ENCODE measurements at regions not wholly inside any gene's neighbourhood (a gene's known extent, or its start where the extent isn't known, plus 50 kb on each side); places are given as distances from the start of the nearest gene placed in this dataset.

- no peak overlapping the region for H4K91ac ChIP-seq (ENCODE audit: low read depth, low read length)
- H4K8ac ChIP-seq (ENCODE audit: low read depth, low read length), result no peak overlapping the region
- H3K4me3 ChIP-seq (ENCODE audit: low read depth, low read length), result no peak overlapping the region
- H3K27me3 ChIP-seq (ENCODE audit: insufficient read depth, low read length), result no peaks in the 10 kb centered on the region
- H4K12ac ChIP-seq (ENCODE audit: low read depth, low read length), result no peak overlapping the region
- no peak overlapping the region for H2BK5ac ChIP-seq (ENCODE audit: low read depth, low read length, poor library complexity)
- no peaks in the 10 kb centered on the region for H3K9me3 ChIP-seq (ENCODE audit: insufficient read depth, low read depth, low read length)
- no peak overlapping the region for H3K4ac ChIP-seq (ENCODE audit: low read depth, low read length)
- H3K79me1 ChIP-seq (ENCODE audit: low read length), result no peaks in the 10 kb centered on the region
- no peak overlapping the region for H3K9ac ChIP-seq (ENCODE audit: low read length)
- H2BK120ac ChIP-seq (ENCODE audit: insufficient read depth, low read length, poor library complexity), result no peak overlapping the region
- H3K36me3 ChIP-seq (ENCODE audit: control insufficient read depth in 1 of 2, insufficient read depth in 2 of 2, low read length in 2 of 2), result no peaks in the 10 kb centered on the region
- no peaks in the 10 kb centered on the region for H3K4me1 ChIP-seq (ENCODE audit: control insufficient read depth in 1 of 2, insufficient read depth in 2 of 2, low read length in 2 of 2)
- H3K14ac ChIP-seq (ENCODE audit: low read length), result no peak overlapping the region
- H3K23ac ChIP-seq (ENCODE audit: low read length), result no peak overlapping the region
- H2BK12ac ChIP-seq (ENCODE audit: low read length), result no peak overlapping the region
- peak in 1 of 2 donors; percentile 23 for DNase-seq
- H3K79me2 ChIP-seq (ENCODE audit: control insufficient read depth, insufficient read depth, low read length, poor library complexity), result no peaks in the 10 kb centered on the region
- H3K4me2 ChIP-seq (ENCODE audit: low read length), result no peak overlapping the region
- no peak overlapping the region for H2AK5ac ChIP-seq (ENCODE audit: low read length)
- WGBS (ENCODE audit: extremely low coverage, insufficient coverage, insufficient read length), result no CpG with 5 or more reads among the region's 2 CpGs
- no peak overlapping the region for H3K18ac ChIP-seq (ENCODE audit: low read length)
- H2AFZ ChIP-seq (ENCODE audit: insufficient read depth, low read length, poor library complexity), result no peak overlapping the region
- no peak overlapping the region for H3K27ac ChIP-seq (ENCODE audit: low read depth, low read length)
These were observed 127.1 kb downstream of the NMUR2 start for GRCh38 chr5:152277936-152278335.

- no peak overlapping the region for H2AK5ac ChIP-seq (ENCODE audit: low read length)
- no peak overlapping the region for H2BK120ac ChIP-seq (ENCODE audit: insufficient read depth, low read length, poor library complexity)
- H3K36me3 ChIP-seq (ENCODE audit: control insufficient read depth in 1 of 2, insufficient read depth in 2 of 2, low read length in 2 of 2), result no peaks in the 10 kb centered on the region
- no peak overlapping the region for H3K4ac ChIP-seq (ENCODE audit: low read depth, low read length)
- no peaks in the 10 kb centered on the region for H3K9me3 ChIP-seq (ENCODE audit: insufficient read depth, low read depth, low read length)
- H4K91ac ChIP-seq (ENCODE audit: low read depth, low read length), result no peak overlapping the region
- no peak overlapping the region for H4K8ac ChIP-seq (ENCODE audit: low read depth, low read length)
- no peak overlapping the region for H3K23ac ChIP-seq (ENCODE audit: low read length)
- H3K4me1 ChIP-seq (ENCODE audit: control insufficient read depth in 1 of 2, insufficient read depth in 2 of 2, low read length in 2 of 2), result no peaks in the 10 kb centered on the region
- no peak overlapping the region for H4K12ac ChIP-seq (ENCODE audit: low read depth, low read length)
- H3K9ac ChIP-seq (ENCODE audit: low read length), result no peak overlapping the region
- H2BK12ac ChIP-seq (ENCODE audit: low read length), result no peak overlapping the region
- no peak overlapping the region for H2BK5ac ChIP-seq (ENCODE audit: low read depth, low read length, poor library complexity)
- H3K27ac ChIP-seq (ENCODE audit: low read depth, low read length), result no peak overlapping the region
- H3K79me1 ChIP-seq (ENCODE audit: low read length), result no peaks in the 10 kb centered on the region
- H3K4me3 ChIP-seq (ENCODE audit: low read depth, low read length), result no peak overlapping the region
- H3K79me2 ChIP-seq (ENCODE audit: control insufficient read depth, insufficient read depth, low read length, poor library complexity), result no peaks in the 10 kb centered on the region
- no peak overlapping the region for H2AFZ ChIP-seq (ENCODE audit: insufficient read depth, low read length, poor library complexity)
- H3K18ac ChIP-seq (ENCODE audit: low read length), result no peak overlapping the region
- no peak for DNase-seq
- H3K14ac ChIP-seq (ENCODE audit: low read length), result no peak overlapping the region
- no CpG with 5 or more reads among the region's 2 CpGs for WGBS (ENCODE audit: extremely low coverage, insufficient coverage, insufficient read length)
- H3K4me2 ChIP-seq (ENCODE audit: low read length), result no peak overlapping the region
- H3K27me3 ChIP-seq (ENCODE audit: insufficient read depth, low read length), result no peaks in the 10 kb centered on the region
These were observed 130.9 kb downstream of the NMUR2 start for GRCh38 chr5:152274224-152274623.

- Histone ChIP-seq H3K14ac (ENCODE audit: low read length) (no peak overlapping the region), H2AFZ (ENCODE audit: insufficient read depth, low read length, poor library complexity) (no peak overlapping the region), H3K4me1 (ENCODE audit: control insufficient read depth in 1 of 2, insufficient read depth in 2 of 2, low read length in 2 of 2) (no peaks in the 10 kb centered on the region), H4K12ac (ENCODE audit: low read depth, low read length) (no peak overlapping the region), H3K9me3 (ENCODE audit: insufficient read depth, low read depth, low read length) (no peaks in the 10 kb centered on the region), H2AK5ac (ENCODE audit: low read length) (no peak overlapping the region), H3K18ac (ENCODE audit: low read length) (no peak overlapping the region), H3K79me1 (ENCODE audit: low read length) (no peaks in the 10 kb centered on the region), H2BK120ac (ENCODE audit: insufficient read depth, low read length, poor library complexity) (no peak overlapping the region), H3K27me3 (ENCODE audit: insufficient read depth, low read length) (no peaks in the 10 kb centered on the region), H3K79me2 (ENCODE audit: control insufficient read depth, insufficient read depth, low read length, poor library complexity) (no peaks in the 10 kb centered on the region), H3K4ac (ENCODE audit: low read depth, low read length) (no peak overlapping the region), H3K4me2 (ENCODE audit: low read length) (no peak overlapping the region), H2BK5ac (ENCODE audit: low read depth, low read length, poor library complexity) (no peak overlapping the region), H3K23ac (ENCODE audit: low read length) (no peak overlapping the region), H4K91ac (ENCODE audit: low read depth, low read length) (no peak overlapping the region), H2BK12ac (ENCODE audit: low read length) (no peak overlapping the region), H3K27ac (ENCODE audit: low read depth, low read length) (no peak overlapping the region), H3K9ac (ENCODE audit: low read length) (no peak overlapping the region), H3K4me3 (ENCODE audit: low read depth, low read length) (no peak overlapping the region), H4K8ac (ENCODE audit: low read depth, low read length) (no peak overlapping the region), H3K36me3 (ENCODE audit: control insufficient read depth in 1 of 2, insufficient read depth in 2 of 2, low read length in 2 of 2) (no peaks in the 10 kb centered on the region)
- no CpG with 5 or more reads among the region's 5 CpGs for WGBS (ENCODE audit: extremely low coverage, insufficient coverage, insufficient read length)
- DNase-seq, result peak; percentile 36 to 69
These were observed 133.7 kb downstream of the NMUR2 start for GRCh38 chr5:152271420-152271819.

GRCh38 chr5:152270096-152270495 lies 135.0 kb downstream of the NMUR2 start:
- Histone ChIP-seq H3K36me3 (ENCODE audit: control insufficient read depth in 1 of 2, insufficient read depth in 2 of 2, low read length in 2 of 2) (no peaks in the 10 kb centered on the region), H3K4me1 (ENCODE audit: control insufficient read depth in 1 of 2, insufficient read depth in 2 of 2, low read length in 2 of 2) (no peaks in the 10 kb centered on the region), H3K18ac (ENCODE audit: low read length) (no peak overlapping the region), H3K14ac (ENCODE audit: low read length) (no peak overlapping the region), H2AK5ac (ENCODE audit: low read length) (no peak overlapping the region), H3K4me2 (ENCODE audit: low read length) (no peak overlapping the region), H3K27me3 (ENCODE audit: insufficient read depth, low read length) (no peaks in the 10 kb centered on the region), H4K8ac (ENCODE audit: low read depth, low read length) (no peak overlapping the region), H3K4me3 (ENCODE audit: low read depth, low read length) (no peak overlapping the region), H4K12ac (ENCODE audit: low read depth, low read length) (no peak overlapping the region), H2BK120ac (ENCODE audit: insufficient read depth, low read length, poor library complexity) (no peak overlapping the region), H2AFZ (ENCODE audit: insufficient read depth, low read length, poor library complexity) (no peak overlapping the region), H3K27ac (ENCODE audit: low read depth, low read length) (no peak overlapping the region), H3K79me2 (ENCODE audit: control insufficient read depth, insufficient read depth, low read length, poor library complexity) (no peaks in the 10 kb centered on the region), H2BK12ac (ENCODE audit: low read length) (no peak overlapping the region), H3K79me1 (ENCODE audit: low read length) (no peaks in the 10 kb centered on the region), H3K9me3 (ENCODE audit: insufficient read depth, low read depth, low read length) (no peaks in the 10 kb centered on the region), H3K4ac (ENCODE audit: low read depth, low read length) (no peak overlapping the region), H3K9ac (ENCODE audit: low read length) (no peak overlapping the region), H2BK5ac (ENCODE audit: low read depth, low read length, poor library complexity) (no peak overlapping the region), H3K23ac (ENCODE audit: low read length) (no peak overlapping the region), H4K91ac (ENCODE audit: low read depth, low read length) (no peak overlapping the region)
- no CpG with 5 or more reads among the region's 2 CpGs for WGBS (ENCODE audit: extremely low coverage, insufficient coverage, insufficient read length)
- no peak for DNase-seq

All from trophoblast cell (in vitro differentiated cells and primary cell).